ENCODE measurements at regions not wholly inside any gene's neighbourhood (a gene's known extent, or its start where the extent isn't known, plus 50 kb on each side); places are given as distances from the start of the nearest gene placed in this dataset.

- H3K4me3 ChIP-seq (ENCODE audit: low read depth, low read length) = no peak overlapping the region
- no peak for DNase-seq (ENCODE audit: low read depth)
- TF ChIP-seq, protein P1, sequence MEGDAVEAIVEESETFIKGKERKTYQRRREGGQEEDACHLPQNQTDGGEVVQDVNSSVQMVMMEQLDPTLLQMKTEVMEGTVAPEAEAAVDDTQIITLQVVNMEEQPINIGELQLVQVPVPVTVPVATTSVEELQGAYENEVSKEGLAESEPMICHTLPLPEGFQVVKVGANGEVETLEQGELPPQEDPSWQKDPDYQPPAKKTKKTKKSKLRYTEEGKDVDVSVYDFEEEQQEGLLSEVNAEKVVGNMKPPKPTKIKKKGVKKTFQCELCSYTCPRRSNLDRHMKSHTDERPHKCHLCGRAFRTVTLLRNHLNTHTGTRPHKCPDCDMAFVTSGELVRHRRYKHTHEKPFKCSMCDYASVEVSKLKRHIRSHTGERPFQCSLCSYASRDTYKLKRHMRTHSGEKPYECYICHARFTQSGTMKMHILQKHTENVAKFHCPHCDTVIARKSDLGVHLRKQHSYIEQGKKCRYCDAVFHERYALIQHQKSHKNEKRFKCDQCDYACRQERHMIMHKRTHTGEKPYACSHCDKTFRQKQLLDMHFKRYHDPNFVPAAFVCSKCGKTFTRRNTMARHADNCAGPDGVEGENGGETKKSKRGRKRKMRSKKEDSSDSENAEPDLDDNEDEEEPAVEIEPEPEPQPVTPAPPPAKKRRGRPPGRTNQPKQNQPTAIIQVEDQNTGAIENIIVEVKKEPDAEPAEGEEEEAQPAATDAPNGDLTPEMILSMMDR (IDR thresholded peaks at IDR 0.05; ENCODE audit: insufficient read depth, low read depth, low read length, missing control alignments) = no peak
These were observed 267.8 kb upstream of the NXPH2 start for GRCh38 chr2:139048017-139048416.

GRCh38 chr2:139045524-139045923 lies 265.3 kb upstream of the NXPH2 start:
- no peak for DNase-seq (ENCODE audit: low read depth)
- no peak overlapping the region for H3K4me3 ChIP-seq (ENCODE audit: low read depth, low read length)
- TF ChIP-seq, protein P1 (IDR thresholded peaks at IDR 0.05; ENCODE audit: insufficient read depth, low read depth, low read length, missing control alignments) = no peak

- TF ChIP-seq, protein P1 (IDR thresholded peaks at IDR 0.05; ENCODE audit: insufficient read depth, low read depth, low read length, missing control alignments) = no peak
- H3K4me3 ChIP-seq (ENCODE audit: low read depth, low read length) = no peak overlapping the region
- DNase-seq (ENCODE audit: low read depth) = no peak
These were observed 253.9 kb upstream of the NXPH2 start for GRCh38 chr2:139034064-139034463.

DNA sequence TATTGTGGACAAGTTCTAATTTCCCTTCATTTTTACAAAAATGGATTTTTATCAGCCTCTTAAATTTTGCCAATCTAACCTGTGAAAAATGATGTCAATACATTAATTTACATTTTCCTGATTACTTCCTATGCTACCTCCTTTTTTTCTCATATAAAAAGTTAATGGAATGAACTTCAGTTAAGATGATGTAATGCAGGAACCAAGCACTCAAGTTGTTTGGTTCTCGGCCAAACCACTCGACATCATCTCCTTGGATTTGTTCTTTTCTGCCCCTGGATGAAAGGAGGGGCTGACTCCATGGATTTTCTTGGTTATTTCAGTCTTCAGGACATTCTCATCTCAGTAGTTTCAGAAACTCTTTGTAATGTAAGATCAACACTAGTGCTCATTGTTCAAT lies 253.1 kb upstream of the NXPH2 start:
- no peak for DNase-seq (ENCODE audit: low read depth)
- TF ChIP-seq, protein P1 (IDR thresholded peaks at IDR 0.05; ENCODE audit: insufficient read depth, low read depth, low read length, missing control alignments) = no peak
- no peak overlapping the region for H3K4me3 ChIP-seq (ENCODE audit: low read depth, low read length)

- TF ChIP-seq, protein P1 (IDR thresholded peaks at IDR 0.05; ENCODE audit: insufficient read depth, low read depth, low read length, missing control alignments) = no peak
- DNase-seq (ENCODE audit: low read depth) = peak; percentile 34
- no peak overlapping the region for H3K4me3 ChIP-seq (ENCODE audit: low read depth, low read length)
These were observed 251.5 kb upstream of the NXPH2 start for GRCh38 chr2:139031722-139032121.

GRCh38 chr2:139020287-139020686 lies 240.1 kb upstream of the NXPH2 start:
- TF ChIP-seq, protein P1 (IDR thresholded peaks at IDR 0.05; ENCODE audit: insufficient read depth, low read depth, low read length, missing control alignments) = no peak
- no peak overlapping the region for H3K4me3 ChIP-seq (ENCODE audit: low read depth, low read length)
- no peak for DNase-seq (ENCODE audit: low read depth)

DNA sequence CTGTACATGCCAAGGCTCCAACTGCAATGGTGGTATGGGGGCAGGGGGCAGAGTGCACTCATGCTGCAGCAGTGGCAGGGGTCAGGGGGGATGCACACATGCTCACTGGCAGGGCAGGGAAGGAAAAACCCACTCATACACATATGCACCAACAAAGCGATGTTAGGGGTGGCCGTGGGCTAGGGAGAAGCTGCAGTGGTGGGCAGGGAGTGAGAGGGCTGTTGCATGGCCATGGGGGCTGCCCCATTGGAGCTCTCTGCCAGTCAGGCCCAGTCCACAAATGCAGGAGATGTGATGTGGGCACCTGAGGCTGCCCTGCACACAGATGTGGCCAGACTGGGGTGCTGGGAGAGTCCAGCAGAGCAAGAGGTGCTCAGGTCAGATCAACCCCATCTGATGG lies 238.1 kb upstream of the NXPH2 start:
- TF ChIP-seq, protein P1 (IDR thresholded peaks at IDR 0.05; ENCODE audit: insufficient read depth, low read depth, low read length, missing control alignments) = no peak
- DNase-seq (ENCODE audit: low read depth) = no peak
- no peak overlapping the region for H3K4me3 ChIP-seq (ENCODE audit: low read depth, low read length)

Measured in GM12865 (cell line).